ENCODE measurements at regions not wholly inside any gene's neighbourhood (a gene's known extent, or its start where the extent isn't known, plus 50 kb on each side); places are given as distances from the start of the nearest gene placed in this dataset.

GRCh38 chr5:15020736-15021135 is 149.2 kb upstream of the ANKH start:
- TF ChIP-seq CTCF (IDR thresholded peaks at IDR 0.05) (no peak), POLR2AphosphoS5 (IDR thresholded peaks at IDR 0.05) (no peak), EP300 (IDR thresholded peaks at IDR 0.05) (no peak), POLR2A (IDR thresholded peaks at IDR 0.05) (no peak)

Measured in upper lobe of left lung (tissue), 4 donors.